AG04449 (cell line): ENCODE measurements at regions not wholly inside any gene's neighbourhood (a gene's known extent, or its start where the extent isn't known, plus 50 kb on each side); places are given as distances from the start of the nearest gene placed in this dataset.

Experiments
- CTCF ChIA-PET: fragments of 350-600 bp; formaldehyde crosslinking; extraction: SDS; loops from one replicate; lab custom pipeline; 2021; ENCODE audit warnings: antibody characterized with exemption; lab: Yijun Ruan, JAX
- POLR2A ChIA-PET: fragments of 400-600, 350-600 bp; formaldehyde crosslinking; extraction: SDS; loops from one replicate; lab custom pipeline; 2020; ENCODE audit warnings: antibody characterized with exemption, inconsistent platforms; lab: Yijun Ruan, JAX
- DNase-seq: peaks from one replicate; pipeline ENCODE4 v3.0.0-alpha.2; 2010; ENCODE audit warnings: low read depth, low spot score
- H3K4me3 ChIP-seq: 2 replicates; pipeline ENCODE4 v1.5.1; 2011; ENCODE audit warnings: low read depth, mild to moderate bottlenecking, control low read depth, low read length
- CTCF ChIP-seq: IDR thresholded peaks from one replicate; pipeline ENCODE4 v1.5.1; 2011; ENCODE audit warnings: mild to moderate bottlenecking, moderate library complexity, low read length, control low read depth, inconsistent platforms; ENCODE audit not compliant: insufficient read depth; ENCODE audit errors: missing control alignments

- no peak for DNase-seq
- CTCF ChIA-PET: interaction anchor here (1.3 kb wide), 1 partner anchor 10 kb away, joined by 3 read pairs; no protein-coding TSS in a partner anchor
- no peak overlapping the region for H3K4me3 ChIP-seq
- TF ChIP-seq CTCF: no peak
- POLR2A ChIA-PET: no interaction called here
Measured at GRCh38 chrX:9141496-9141895, 107.6 kb upstream of the FAM9B start.

- no peak overlapping the region for H3K4me3 ChIP-seq
- ChIA-PET CTCF (no interaction called here), POLR2A (no interaction called here)
- no peak for DNase-seq
- TF ChIP-seq CTCF: no peak
Measured at GRCh38 chrX:9144701-9145241, 110.8 kb upstream of the FAM9B start.

GRCh38 chrX:9146657-9147056 lies 112.7 kb upstream of the FAM9B start:
- no peak for TF ChIP-seq CTCF
- no peak overlapping the region for H3K4me3 ChIP-seq
- ChIA-PET CTCF (no interaction called here), POLR2A (no interaction called here)
- DNase-seq: no peak

GRCh38 chrX:9147086-9147485 lies 113.2 kb upstream of the FAM9B start:
- DNase-seq: no peak
- H3K4me3 ChIP-seq: no peak overlapping the region
- ChIA-PET CTCF (no interaction called here), POLR2A (no interaction called here)
- TF ChIP-seq CTCF: no peak

- DNase-seq: no peak
- CTCF ChIA-PET: interaction anchor here (1.0 kb wide), 1 partner anchor 10 kb away, joined by 3 read pairs; no protein-coding TSS in a partner anchor
- no peak for TF ChIP-seq CTCF
- POLR2A ChIA-PET: no interaction called here
- H3K4me3 ChIP-seq: no peak overlapping the region
Measured at GRCh38 chrX:9147726-9148125, 113.8 kb upstream of the FAM9B start.

GRCh38 chrX:9148615-9149399 lies 114.9 kb upstream of the FAM9B start:
- no peak for DNase-seq
- no peak for TF ChIP-seq CTCF
- POLR2A ChIA-PET: no interaction called here
- H3K4me3 ChIP-seq: no peak overlapping the region
- CTCF ChIA-PET: no interaction called here
